GM12872 (cell line): ENCODE measurements at regions not wholly inside any gene's neighbourhood (a gene's known extent, or its start where the extent isn't known, plus 50 kb on each side); places are given as distances from the start of the nearest gene placed in this dataset.

Source experiments
- TF ChIP-seq, protein P1 (sequence below): IDR thresholded peaks from 3 replicates; pipeline ENCODE4 v1.5.1; 2011; ENCODE audit warnings: low read depth, mild to moderate bottlenecking, low read length, moderate library complexity; ENCODE audit not compliant: insufficient read depth

DNA sequence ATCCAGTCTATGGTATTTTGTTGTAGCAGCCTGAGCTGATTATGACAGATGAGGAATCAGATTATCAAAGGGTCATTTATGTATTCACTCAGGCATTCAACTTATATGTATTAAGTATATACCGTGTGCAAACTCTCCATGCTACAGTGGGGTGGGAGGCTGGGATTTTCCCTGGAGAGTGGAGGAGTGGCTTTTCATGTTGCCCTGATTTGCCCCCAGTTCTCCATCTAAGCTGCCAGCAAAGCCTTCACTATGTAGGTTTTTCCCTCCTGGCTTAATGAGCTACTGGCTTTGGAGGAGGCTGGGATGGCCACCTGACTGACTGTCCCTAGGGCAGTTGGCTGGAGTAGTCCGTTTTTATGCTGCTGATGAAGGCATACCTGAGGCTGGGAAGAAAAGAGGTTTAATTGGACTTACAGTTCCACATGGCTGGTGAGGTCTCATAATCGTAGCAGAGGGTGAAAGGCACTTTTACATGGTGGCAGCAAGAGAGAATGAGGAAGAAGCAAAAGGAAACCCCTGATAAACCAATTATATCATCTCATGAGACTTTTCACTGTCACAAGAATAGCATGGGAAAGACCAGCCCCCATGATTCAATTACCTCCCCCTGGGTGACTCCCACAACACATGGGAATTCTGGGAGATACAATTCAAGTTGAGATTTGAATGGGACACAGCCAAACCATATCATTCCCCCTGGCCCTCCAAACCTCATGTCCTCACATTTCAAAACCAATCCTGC, 253.9 kb downstream of the RPLP1 start:
- TF ChIP-seq, protein P1, sequence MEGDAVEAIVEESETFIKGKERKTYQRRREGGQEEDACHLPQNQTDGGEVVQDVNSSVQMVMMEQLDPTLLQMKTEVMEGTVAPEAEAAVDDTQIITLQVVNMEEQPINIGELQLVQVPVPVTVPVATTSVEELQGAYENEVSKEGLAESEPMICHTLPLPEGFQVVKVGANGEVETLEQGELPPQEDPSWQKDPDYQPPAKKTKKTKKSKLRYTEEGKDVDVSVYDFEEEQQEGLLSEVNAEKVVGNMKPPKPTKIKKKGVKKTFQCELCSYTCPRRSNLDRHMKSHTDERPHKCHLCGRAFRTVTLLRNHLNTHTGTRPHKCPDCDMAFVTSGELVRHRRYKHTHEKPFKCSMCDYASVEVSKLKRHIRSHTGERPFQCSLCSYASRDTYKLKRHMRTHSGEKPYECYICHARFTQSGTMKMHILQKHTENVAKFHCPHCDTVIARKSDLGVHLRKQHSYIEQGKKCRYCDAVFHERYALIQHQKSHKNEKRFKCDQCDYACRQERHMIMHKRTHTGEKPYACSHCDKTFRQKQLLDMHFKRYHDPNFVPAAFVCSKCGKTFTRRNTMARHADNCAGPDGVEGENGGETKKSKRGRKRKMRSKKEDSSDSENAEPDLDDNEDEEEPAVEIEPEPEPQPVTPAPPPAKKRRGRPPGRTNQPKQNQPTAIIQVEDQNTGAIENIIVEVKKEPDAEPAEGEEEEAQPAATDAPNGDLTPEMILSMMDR: no peak

DNA sequence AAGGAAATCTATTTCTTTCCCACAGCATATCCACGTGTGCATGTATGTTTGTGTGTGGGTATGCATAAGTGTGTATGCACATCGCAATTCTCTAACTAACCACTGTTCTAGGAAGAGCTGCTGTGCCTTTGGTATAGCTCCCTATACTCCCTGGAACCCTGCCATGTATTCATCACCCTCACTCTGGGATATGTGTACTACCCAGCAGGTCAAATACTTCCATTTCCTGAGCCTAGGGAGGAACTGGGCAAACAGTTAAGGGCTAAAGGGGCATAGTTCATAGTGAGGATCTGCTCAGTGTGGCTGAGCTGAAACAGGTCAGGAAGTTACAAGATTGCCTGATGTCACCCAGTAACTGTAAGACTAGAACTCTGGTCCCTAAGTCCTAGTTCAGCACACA, 260.4 kb downstream of the RPLP1 start:
- TF ChIP-seq, protein P1: no peak

DNA sequence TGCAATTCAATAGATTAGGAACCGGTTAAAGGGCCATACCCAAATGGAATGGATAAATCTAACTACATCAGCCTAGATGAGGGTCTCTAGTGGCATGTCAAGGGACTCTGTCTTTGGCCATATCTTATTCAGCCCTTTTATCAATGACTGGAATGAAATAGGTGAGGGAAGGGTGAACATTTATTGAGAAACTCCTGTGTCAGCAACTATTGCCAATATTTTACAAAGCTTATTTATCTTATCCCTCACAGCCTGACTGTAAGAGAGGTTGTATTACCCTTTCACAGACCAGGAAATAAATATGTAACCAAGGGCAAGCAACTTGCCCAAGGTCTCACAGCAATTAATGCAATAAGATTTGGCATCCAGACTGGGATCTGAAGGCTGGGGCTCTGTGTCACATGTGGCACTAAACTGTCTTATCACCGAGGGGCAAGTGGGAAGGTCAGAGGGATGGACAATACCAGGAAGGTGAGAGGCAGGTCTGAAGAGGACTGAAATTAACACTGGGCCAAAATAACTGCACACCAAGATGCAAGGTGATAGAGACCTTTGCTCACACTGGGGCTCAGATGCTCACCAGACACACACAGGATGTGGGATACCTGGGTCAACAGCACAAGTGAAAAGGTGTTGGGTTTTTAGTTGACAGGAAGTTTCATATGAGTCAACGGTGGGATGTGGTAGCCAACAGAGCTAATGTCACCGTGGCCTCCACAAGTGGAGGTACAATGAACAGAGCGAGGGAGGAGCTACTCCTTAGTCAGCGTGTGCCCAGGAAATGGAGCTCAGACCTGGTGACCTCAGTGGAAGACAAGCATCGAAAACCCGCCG, 261.3 kb downstream of the RPLP1 start:
- TF ChIP-seq, protein P1: no peak

DNA sequence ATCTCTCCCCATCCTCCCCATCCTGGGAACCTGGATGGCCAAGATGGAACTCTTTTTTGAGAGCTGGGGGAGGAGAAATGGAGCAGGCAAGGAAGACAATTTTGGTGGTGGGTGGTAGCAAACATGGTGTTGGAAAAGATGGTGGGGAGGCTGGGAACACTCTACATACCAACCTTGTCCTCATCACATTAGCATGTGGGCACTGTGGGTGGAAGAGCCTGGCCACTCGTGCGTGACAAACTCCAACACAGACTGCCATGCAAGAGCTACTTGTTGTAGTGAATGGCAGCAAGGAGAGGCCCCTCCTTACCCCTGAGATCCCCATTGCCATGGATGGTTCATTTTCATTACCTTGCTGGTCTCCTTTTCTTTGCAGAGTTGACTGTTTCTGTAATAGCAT, 262.6 kb downstream of the RPLP1 start:
- TF ChIP-seq, protein P1: no peak

DNA sequence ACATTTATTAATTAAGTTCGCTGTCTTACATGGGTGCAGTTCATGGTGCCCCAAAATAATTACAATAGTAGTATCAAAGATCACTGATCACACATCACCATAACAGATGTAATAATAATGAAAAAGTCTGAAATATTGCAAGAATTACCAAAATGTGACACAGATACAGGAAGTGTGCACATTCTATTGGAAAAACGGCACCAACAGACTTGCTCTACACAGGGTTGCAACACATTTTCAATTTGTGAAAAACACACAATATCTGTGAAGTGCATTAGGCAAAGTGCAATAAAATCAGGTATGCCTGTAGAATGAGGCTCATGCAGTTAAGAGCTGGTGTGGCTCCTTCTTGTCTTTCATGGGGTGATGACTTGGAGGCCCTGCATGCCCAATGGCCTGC, 265.8 kb downstream of the RPLP1 start:
- TF ChIP-seq, protein P1: no peak

DNA sequence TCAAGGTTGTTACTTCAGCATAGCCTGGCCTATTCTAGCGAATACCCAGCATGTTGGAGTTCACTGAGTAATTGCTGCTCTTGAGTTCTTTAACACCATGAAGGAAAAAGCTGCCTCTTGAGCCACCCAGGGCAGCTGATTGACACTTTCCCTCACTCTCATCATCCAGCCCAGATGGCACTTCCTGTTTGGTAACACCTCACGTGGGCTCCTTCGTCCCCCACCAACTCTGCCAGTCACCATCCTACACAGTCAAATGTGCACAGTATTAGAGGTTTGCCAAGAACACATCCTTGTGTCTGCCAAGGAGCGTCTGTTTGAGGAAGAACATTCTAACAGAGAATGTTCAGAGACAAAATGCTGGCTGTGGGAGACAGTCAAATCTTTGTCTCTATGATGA, 266.3 kb downstream of the RPLP1 start:
- TF ChIP-seq, protein P1: no peak

DNA sequence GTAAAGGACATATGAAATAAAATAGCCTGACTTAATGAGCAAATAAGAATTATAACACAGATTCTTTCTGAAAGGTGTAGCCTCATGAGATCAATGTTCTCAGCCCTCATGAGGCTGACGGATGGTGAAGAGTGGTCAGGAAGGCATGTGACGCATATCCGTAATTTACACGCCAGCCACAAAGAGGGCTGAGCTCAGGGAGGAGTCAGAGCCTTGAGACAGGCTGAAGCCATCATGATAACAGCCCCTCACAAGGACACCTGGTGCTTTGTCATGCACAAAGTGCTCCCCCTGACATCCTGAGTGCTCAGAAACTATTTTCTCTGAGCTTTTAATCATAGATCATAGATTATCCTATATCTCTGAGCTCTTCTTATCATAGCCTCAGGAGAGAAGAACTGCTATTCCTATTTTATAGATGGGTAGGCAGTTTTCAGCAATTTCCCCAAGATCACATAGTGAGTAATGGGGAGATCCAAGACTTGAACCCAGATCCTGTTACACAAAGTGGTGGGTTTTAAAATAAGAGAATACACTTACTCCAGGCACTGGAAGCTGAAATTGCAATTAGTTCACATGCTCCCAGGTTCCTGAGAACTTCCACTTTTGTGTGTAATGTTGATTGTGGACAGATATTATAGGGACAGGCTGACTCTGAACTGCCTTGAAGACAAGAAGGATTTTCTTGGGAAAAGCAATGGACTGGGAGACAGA, 267.1 kb downstream of the RPLP1 start:
- TF ChIP-seq, protein P1: no peak
